ENCODE measurements at regions not wholly inside any gene's neighbourhood (a gene's known extent, or its start where the extent isn't known, plus 50 kb on each side); places are given as distances from the start of the nearest gene placed in this dataset.

DNA sequence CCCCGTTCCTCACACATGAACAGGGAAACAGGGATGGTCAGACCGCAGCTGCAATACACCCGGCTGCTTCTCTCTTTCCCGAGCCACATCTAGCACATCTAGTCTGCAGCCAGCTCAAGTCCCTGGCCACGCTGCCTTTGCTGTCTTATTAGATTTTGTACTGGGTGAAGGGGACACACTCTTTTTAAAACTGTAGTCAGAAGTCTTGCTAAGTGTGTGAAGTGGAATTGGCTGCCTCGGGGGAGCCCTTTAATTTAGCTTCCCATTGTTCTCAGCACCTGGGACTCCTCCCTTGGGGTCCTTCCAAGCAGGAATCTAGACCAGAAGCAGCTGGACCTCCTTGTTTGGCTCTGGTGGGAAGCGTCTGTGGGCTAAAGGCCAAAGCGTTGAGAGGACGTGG lies 420.0 kb downstream of the CTTN start:
- DNase-seq, result no peak

DNA sequence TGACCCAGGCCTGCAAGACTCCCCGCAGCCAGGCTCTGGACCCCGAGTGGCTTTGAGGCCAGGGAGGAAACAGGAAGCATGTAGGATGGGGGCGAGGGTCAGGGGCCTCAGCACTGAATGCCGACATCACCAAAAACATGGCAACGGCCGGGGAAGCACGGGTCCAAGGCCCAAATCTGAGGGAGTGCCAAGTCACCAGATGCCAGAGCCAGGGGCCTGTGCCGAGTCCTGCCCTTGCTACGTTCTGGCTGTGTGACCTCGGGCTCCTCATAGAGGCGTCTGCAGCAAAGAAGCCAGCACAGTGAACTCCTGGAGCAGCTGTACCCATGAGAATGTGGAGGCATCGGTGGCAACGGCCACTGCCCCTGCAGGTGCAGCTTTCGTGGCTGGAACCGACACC lies 420.7 kb downstream of the CTTN start:
- no peak for DNase-seq

DNA sequence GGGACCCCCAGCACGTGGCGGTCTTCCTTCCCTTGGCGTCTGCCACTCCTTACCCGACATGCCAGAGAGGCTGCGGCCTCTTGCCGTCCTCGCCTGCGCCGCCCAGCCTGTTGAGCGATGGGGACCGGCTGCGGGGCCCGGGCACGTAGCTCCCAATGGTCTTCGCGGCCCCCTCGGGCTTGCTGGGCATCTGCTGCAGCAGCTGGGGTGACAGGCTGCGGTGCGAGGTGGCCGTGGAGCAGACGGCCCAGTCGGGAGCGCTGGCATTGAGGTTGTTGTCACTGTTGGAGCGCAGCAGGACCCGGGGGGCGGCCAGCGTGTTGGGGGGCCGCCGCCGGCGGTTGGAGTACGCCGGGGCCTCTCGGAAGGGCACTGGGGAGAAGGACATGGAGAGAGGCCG lies 422.0 kb downstream of the CTTN start:
- DNase-seq, result no peak

DNA sequence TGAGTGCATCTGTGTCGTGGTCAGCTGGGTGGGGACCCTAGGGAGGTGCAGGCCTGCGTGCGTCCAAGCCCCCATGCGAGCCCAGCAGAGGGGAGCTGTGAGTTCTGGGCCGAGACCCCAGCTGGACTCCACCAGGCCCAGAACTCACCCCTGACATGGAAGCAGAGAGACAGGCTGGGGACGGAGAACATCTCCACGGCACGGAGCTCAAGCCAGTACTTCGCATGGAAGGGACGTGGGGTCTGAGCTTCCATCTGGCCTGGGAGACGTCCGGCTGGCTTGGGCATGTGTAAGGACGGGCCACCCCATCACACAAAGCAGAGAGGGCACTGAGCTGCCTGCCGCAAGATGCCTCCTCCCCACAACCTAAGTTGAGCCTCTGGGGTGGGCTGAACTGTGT lies 422.4 kb downstream of the CTTN start:
- DNase-seq, result no peak

DNA sequence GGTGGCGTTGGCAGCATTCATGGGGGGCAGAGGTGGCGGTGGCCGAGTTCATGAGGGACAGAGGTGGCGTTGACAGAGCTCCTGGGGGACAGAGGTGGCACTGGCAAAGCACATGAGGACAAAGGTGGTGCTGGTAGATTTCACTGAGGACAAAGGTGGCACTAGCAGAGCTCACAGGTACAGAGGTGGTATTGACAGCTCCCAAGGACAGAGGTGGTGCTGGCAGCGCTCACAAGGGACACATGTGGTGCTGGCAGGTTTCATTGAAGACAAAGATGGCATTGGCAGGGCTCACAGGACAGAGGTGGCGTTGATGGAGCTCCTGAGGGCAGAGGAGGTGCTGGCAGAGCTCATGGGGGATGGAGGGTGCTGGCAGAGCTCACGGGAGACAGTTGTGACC lies 425.4 kb downstream of the CTTN start:
- no peak for DNase-seq

DNA sequence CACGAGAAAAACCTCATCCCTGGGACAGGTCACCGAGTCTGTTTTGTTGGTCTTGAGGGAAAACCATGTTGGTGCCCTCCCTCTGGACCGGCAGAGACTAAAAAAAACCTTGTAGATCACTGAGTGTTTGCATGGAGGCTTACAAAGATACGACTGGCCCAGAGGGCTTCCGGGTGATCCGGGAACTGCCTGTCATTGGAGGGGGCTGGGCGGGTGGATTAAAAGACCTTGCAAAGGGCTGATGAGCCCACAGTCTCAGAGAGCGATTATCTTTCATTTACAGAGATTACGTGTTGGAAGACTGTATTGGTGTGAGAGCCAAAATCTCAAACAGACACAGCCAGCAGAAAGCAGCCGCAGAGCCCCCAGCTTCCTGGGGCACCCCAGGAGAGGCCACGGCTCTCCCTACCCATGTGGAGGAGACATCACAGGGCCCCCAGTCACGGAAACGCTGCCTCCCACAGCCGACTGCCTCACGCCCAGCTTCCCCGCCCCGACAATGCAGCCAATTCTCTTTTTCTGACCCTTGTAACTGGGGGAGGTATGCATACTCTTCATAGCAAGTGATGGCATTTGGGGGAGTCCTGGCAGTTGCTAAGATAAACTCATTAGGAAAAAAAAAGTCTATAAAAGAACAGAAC lies 426.4 kb downstream of the CTTN start:
- peak; percentile 9 to 11 for DNase-seq

DNA sequence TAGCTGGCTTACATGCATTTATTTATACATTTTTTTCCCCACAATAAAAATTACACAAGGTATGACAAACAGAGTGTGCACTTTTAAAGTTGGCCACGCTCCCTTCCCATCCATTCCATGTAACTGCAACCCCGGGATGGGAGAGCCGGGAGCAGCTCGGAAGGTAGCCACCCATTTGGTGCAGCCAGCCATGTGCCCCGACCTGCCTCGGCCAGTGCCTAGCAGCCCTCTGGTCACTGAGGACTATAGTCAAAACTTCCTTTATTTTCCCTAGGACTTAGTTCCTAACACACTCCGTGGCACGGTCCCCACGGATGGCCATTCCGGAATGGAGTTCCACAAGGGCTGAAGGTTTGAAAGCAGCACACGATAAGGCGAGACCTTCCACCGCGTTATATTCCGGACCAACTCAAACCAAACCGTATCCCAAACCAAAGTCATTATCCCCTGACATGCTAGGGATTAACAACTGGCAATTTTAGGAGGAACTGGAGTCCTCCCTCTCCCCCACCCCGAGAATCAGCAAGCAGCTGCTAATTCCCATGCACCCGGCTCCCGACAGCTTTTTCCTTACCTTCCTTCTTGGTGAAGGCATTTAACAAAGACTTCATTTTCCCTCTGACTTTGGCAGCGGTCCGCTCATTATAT lies 426.4 kb downstream of the SHANK2 start:
- DNase-seq, result no peak

DNA sequence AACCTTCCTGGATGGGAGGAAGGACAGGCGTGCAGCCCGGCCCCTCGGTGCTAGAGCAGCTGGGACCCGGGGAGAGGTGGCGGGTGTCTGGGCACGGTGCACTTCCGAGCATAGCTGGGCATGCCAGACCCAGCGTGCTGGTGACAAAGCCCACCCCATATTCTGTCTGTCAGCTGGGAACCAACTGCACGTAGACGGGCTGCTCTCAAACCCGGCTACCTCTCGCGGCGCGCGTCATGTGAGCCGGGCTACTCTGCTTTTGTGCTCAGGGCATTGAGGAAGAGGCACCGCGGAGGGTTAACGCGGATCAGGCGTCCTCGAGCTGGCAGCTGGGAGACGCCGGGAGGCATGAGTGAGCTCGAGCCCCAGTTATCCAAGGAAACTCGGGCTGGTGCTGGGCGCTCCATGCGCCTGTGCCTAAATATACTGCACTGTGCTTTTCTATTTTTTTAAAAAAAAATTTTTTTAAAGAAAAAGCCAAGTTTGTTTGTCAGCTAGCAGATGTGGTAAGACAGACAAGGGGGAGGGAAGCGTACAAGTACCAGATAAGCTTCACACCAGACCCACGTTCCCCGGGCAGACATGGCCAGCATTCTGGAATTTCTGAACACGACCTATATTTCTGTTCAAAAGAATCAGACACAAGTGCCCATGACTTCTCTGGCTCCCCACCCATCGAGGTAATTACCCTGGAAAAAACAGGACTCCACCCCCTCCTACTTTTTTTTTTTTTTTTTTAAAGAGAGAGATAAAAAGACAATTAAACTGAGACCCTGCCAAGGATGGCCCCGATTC lies 425.6 kb downstream of the SHANK2 start:
- DNase-seq, result peak; percentile 14 to 22

DNA sequence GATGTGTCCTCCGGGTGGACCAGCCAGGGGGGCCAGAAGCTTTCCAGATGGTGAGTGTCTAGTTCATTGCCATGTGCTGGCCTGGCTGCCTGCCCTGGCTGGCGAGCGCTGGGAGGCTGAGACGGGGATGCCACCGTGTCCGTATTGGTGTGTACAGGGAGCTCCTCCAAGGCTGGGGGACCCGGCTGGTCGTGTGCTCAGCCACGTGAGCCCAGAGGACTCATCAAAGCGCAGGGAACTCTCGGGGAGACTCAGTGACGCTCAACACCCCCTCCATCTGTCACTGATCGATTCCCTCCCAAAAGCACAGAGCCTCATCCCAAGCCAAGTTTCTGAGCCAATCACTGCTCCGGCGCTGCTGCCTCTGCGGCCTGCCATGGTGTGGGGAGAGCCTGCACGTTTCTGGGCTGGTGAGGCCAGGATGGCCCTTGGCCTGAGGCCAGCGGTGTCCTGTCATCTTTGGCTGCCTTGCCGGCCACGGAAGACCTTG lies 423.7 kb downstream of the SHANK2 start:
- DNase-seq, result peak; percentile 56 to 66

DNA sequence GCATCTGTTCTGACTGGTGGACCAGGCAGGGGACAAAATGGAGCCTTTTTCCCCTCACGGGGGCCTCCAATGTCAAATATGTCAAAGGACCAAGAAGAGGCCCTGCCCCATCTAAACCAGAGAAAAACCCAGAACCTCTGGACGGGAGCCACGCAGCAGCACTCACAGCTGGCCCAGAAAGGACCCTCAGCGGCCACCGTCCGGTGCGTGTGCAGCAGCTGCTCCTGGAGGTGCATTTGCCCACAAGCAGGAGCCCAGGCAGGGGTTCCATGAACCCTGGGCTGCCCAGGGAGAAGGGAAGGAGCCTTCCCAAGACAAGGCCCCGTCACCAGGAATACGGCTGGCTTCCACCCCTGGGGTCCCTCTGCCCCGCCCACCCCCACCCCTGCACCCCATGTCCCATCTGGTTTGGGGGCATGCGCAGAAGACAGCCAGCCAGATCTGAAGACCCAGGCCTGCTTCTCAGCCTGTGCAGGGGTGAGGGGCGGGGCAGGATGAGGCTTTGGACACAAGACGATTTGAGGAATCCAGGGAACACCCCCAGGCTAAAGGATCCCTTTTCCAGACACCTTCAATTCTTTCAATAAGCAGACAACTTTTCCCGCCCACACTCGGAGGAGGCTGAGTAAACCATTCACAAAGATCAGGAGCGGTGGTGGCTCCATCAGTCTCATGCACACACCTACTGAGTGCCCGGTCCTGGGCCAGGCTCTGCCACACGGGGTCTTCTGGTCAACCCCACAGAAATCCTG lies 423.1 kb downstream of the SHANK2 start:
- DNase-seq, result no peak

DNA sequence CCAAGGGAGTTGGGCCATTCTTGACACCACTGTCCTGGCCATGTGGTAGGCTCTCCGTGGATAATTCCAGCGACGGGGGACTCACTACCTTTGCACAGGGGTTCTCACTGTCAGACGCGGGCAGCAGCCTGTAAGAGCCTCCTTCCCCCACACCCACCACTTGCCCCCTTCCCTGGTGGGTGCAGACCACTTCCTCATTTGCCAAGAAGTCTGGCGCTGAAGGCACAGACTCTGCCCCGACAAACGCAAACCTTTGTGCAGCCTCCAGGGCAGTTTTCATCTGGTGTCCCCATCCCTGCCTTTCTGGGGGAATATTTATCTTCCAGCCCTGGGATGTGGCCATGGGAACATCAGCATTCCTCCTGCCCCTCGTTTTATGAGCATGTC lies 422.5 kb downstream of the SHANK2 start:
- no peak for DNase-seq

DNA sequence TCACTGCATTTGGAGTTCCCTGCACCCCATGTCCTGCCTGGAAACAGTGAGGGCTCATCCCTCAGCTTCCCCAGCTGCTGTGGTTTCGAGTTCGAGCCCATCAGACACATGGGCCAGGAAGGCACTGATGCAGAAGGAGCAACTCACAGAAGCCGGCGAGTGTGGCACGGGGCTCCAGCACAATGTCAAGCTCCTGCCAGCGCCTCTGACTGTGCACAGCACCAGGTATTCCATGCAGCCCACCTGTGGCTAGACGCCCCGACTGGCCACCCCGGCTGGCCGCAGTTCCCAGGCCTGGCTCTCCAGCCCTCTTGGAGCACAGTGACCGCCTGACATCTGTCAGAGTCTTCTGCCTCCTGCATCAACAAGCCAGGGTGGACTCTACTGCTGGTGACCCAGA lies 419.4 kb downstream of the SHANK2 start:
- DNase-seq, result no peak

DNA sequence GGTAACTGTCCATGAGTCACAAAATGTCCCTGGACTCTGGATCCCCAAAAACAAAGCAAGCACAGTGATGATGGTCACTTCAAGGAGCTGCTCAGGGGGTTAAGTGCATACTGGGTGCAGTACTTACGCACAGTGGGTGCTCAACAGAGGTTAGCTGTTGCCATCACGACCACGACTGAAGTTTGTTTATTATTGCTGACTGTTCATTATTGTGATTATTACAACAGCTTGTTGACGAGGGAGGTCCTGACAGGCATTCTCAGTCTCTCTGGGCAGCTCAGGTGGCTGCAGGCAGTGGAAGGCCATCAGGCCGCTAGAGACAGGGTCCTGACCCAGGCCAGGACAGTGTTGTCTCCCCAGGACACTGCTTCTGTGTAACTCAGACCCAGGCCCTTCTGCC lies 418.8 kb downstream of the SHANK2 start:
- DNase-seq, result no peak

DNA sequence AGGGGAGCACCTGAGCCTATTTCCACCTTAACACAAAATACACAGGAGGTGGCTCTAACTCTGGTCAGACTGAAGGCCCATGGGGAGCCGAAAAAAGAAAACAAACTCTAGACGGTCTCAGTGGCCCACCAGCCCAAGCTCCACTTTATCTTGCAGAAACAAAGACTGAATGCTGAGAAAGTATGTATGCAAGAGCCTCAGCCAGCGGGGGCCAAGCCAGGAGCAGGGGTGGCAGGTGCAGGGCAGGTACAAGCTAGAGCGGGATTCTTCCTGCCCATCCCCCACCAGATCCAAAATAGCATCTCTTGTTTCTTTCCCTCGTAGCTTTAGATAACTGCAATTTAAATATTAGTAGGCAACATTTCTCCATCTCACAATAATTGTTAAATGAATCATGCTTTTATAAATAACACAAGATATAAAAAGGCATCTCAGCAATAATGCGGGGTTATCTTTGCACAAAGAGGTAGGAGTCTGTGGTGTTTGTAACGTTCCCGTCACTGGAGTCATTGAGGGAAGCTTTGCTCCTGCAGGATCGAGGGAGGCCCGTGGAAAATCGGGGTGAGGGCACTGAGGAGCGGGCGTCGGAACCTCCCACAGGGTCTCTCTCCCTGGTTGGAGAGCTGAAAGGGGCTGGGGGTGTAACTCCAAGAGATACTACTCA lies 418.0 kb downstream of the SHANK2 start:
- DNase-seq, result no peak

DNA sequence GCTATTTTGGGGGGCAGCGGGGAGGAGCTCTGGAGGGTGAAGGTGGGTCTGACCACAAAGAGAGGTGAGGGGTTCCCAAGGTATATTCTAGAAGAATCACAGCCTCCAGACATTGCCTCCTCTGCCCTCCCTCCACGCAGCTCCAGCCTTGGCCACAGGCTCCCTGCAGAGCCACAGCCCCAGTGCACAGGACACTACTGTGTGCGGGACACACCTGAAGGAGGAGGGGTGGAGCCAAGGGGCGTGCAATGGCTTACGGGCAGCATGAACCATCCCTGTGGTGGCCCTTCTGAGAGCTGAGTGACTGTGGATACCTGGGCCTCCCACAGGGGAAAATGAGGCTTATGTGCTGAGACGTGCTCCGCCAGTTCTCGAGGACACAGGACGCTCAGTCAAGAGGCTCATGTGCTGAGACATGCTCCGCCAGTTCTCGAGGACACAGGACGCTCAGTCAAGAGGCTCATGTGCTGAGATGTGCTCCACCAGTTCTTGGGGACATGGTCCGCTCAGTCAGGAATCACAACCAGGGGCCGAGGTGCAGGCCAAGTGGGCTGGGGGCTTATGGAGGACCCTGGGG lies 417.3 kb downstream of the SHANK2 start:
- DNase-seq, result no peak

DNA sequence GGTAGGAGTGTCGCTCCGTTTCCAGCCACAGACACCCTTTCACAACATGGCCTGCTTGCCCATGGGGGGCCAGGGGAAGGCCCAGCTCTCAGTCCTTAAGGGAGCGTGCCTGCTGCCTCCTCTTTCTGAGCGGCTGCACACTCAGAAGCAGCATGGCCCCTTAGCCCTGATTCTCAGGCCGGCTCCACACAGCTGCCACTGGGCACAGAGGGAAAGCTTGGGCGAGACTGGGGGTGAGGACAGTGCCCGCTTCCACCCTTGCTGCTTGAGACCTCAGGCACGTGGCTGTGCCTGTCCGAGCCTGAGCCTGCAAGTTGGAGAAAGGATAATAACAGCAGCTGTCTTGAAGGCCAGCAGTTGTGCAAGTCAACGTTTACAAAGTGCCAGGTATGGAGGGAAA lies 416.3 kb downstream of the SHANK2 start:
- no peak for DNase-seq

DNA sequence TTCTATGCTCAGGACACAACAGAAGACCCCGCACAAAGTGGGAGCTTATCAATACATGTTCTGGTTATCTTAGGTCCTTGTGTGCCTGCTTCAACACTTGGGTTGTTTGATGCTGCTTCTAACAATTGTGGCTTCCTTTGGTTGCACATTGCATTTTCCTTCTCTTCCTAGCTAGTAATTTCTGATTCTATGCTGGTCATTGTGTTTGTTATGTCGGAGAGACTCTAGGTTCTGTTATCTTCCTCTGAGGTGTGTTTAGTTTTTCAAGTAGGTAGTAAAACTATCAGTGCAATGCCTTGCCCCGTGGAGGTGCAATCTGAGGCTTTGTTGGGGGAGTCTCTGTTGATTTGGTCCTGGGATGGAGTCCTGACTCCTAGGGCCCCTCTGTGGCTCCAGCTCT lies 414.2 kb downstream of the SHANK2 start:
- DNase-seq, result no peak

DNA sequence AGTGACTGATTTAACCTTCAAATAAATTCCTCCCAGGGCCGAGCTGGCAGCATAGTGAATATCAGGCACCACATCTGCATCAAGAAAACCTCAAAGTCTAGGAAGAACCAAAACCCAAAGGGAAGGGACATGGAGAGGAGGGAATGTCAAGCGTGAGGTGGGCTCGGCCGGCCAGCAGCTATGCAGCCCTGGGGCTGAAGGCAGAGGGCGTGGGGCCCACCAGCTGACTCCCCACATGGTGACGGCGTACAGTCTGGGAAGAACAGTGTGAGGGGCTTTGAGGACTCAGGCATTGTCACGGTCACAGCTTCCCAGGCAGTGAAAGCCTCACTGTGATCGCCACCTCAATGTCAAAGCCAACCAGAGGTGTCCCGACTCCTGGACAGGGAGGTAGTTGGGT lies 412.5 kb downstream of the SHANK2 start:
- no peak for DNase-seq

DNA sequence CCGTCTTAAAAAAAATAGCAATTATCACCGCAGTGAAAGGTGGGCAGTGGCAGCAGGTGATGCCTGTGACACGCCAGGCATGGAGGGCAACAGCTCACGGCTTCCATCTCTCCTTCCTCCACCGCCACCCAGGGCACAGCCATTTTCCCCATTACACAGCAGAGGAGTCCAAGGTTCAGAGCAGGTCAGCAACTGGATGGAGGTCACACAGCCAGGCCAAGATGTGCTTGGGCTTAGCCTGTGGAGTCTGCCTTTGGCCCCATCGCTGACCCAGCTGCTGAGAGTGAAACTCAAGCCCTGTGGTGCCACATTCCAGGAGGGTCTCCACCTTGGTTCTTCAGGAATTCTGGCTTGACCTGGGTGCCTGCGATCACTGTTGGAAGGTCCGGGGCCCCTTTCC lies 411.1 kb downstream of the SHANK2 start:
- no peak for DNase-seq

DNA sequence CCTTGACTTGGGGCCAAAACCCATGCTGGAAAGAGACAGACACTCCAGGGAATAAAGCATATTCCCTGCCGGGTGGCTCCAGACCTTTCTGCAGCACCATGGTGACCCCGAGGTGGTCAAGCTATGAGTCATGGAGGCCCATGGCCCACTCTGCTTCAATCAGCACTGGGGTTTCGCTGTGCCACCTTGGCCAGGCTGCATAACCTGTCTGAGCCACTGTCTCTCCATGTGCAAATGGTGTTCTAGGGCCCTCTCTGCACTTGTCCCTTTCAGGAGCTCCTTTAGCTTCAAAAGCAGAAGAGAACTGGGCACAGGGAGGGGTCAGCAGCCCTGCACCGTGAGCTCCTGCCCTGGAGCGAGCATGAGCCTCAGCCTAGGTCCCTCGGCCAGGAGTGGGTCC lies 410.1 kb downstream of the SHANK2 start:
- no peak for DNase-seq

DNA sequence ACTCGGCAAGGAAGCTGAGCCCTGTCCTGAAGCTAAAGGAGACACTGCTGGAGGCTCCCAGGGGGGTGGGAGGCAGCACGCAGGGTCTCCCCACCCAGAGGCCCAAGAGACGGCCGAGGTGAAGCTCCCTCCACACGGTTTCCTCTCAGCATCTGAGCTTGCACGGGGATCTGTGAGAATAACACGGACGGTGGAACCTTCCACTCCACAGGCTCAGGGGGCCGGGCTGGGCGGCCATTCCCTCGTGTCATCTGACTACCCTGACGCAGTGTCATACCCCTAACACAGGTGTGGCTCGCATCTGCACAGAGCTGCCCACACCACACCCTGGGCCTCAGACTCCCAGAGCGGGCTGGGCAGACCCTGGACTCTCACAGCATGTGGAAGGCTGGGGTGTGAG lies 409.7 kb downstream of the SHANK2 start:
- no peak for DNase-seq
